HepG2 (cell line): ENCODE measurements at regions not wholly inside any gene's neighbourhood (a gene's known extent, or its start where the extent isn't known, plus 50 kb on each side); places are given as distances from the start of the nearest gene placed in this dataset.

ENCODE experiments used
- ATAC-seq: fragments of 200-7000 bp; cut with Tn5 transposase; 3 replicates; pipeline ENCODE4 v1.9.1; 2020; ENCODE audit warnings: mild to moderate bottlenecking, moderate library complexity
- BruUV-seq: library from RNA; stranded (reverse); fragments of 400-500 nt; replicated peaks from 2 replicates; lab custom pipeline; 2021; lab: Mats Ljungman, UMichigan
- CTCF ChIA-PET: fragments of 300-600 bp; formaldehyde crosslinking; extraction: SDS; loops from one replicate; lab custom pipeline; 2021; ENCODE audit warnings: low total read pairs, inconsistent platforms, low intra/inter-chr PET ratio; lab: Yijun Ruan, JAX
- POLR2A ChIA-PET: fragments of 350-600 bp; sonication (Branson Sonifier 250); formaldehyde crosslinking; loops from one replicate; lab custom pipeline; 2020; ENCODE audit warnings: antibody characterized with exemption, inconsistent platforms; lab: Yijun Ruan, JAX
- DNase-seq: peaks from one replicate; pipeline ENCODE4 v3.0.0-alpha.2; 2015; ENCODE audit warnings: low spot score
- FAIRE-seq: peaks from 3 replicates; lab custom pipeline; 2011; peaks lifted over from hg19 to GRCh38; lab: Jason Lieb, UNC
- H2AFZ ChIP-seq: one replicate; pipeline ENCODE4 v1.6.1; 2011; ENCODE audit warnings: low read length, inconsistent platforms
- H3K27ac ChIP-seq: fragments of 300-600 bp; 3 replicates; pipeline ENCODE4 v1.8.0; 2011; ENCODE audit warnings: mixed run types, mild to moderate bottlenecking, mixed read lengths, low read length, inconsistent platforms; ENCODE audit not compliant: insufficient read depth; ENCODE audit errors: extremely low read length
- H3K27me3 ChIP-seq, 2 experiments: fragments of 200-600 bp in 1 of 2; 2 replicates in 1 of 2; 3 replicates in 1 of 2; pipeline versions ENCODE4 v1.6.0 to v1.8.0; 2011; ENCODE audit warnings: low read length in 2 of 2, mild to moderate bottlenecking in 2 of 2, moderate library complexity in 2 of 2, inconsistent platforms in 1 of 2; ENCODE audit not compliant: insufficient read depth in 2 of 2, control insufficient read depth in 1 of 2
- H3K36me3 ChIP-seq, 2 experiments: fragments of 200-600 bp in 1 of 2; replicated peaks in 1 of 2; 2 replicates in 1 of 2; 3 replicates in 1 of 2; pipeline versions ENCODE4 v1.5.1 to v1.8.0; 2011; ENCODE audit warnings: low read length in 2 of 2, inconsistent platforms in 1 of 2; ENCODE audit not compliant: insufficient read depth in 2 of 2, control insufficient read depth in 1 of 2
- H3K4me1 ChIP-seq: 2 replicates; pipeline ENCODE4 v1.5.1; 2012; ENCODE audit warnings: low read length, inconsistent platforms; ENCODE audit not compliant: insufficient read depth
- H3K4me2 ChIP-seq: 2 replicates; pipeline ENCODE4 v1.6.0; 2011; ENCODE audit warnings: low read depth, low read length, inconsistent platforms
- H3K4me3 ChIP-seq, 3 experiments: fragments of 200-600 bp in 1 of 3; sonication (generic), shearing (Covaris generic) in 1 of 3; replicated peaks in 1 of 3; 2 replicates each; pipeline ENCODE4 v1.5.1; 2011 to 2016; ENCODE audit warnings: low read length in 3 of 3, inconsistent platforms in 2 of 3, low read depth in 2 of 3, mild to moderate bottlenecking in 2 of 3, control low read depth in 1 of 3, mixed read lengths in 1 of 3; ENCODE audit not compliant: insufficient read depth in 1 of 3
- H3K79me2 ChIP-seq: one replicate; pipeline ENCODE4 v1.6.1; 2011; ENCODE audit warnings: low read length, inconsistent platforms; ENCODE audit not compliant: insufficient read depth
- H3K9ac ChIP-seq: 2 replicates; pipeline ENCODE4 v1.6.0; 2011; ENCODE audit warnings: mild to moderate bottlenecking, low read depth, low read length, inconsistent platforms; ENCODE audit not compliant: insufficient read depth
- H3K9me3 ChIP-seq: 2 replicates; pipeline ENCODE4 v1.5.1; 2012; ENCODE audit warnings: mild to moderate bottlenecking, low read length
- H4K20me1 ChIP-seq: 2 replicates; pipeline ENCODE4 v1.6.0; 2011; ENCODE audit warnings: inconsistent platforms, mild to moderate bottlenecking, low read length, moderate library complexity; ENCODE audit not compliant: insufficient read depth
- ATF7 ChIP-seq, 2 experiments: fragments of 450-650 bp in 1 of 2; sonication (generic) in 1 of 2; formaldehyde crosslinking in 1 of 2; IDR thresholded peaks; 2 replicates each; pipeline versions ENCODE4 v1.4.0 to v1.6.1; 2016 to 2020; ENCODE audit warnings: antibody characterized with exemption in 1 of 2, mild to moderate bottlenecking in 1 of 2, missing genetic modification reagents in 1 of 2
- FOXO1 ChIP-seq: sonication (generic); formaldehyde crosslinking; IDR thresholded peaks from 2 replicates; pipeline ENCODE4 v1.4.0; 2020; ENCODE audit warnings: missing genetic modification reagents
- HMGXB3 ChIP-seq: sonication (generic); formaldehyde crosslinking; IDR thresholded peaks from 2 replicates; pipeline ENCODE4 v1.4.0; 2020; ENCODE audit warnings: missing genetic modification reagents, borderline replicate concordance
- ZNF274 ChIP-seq: sonication (generic); formaldehyde crosslinking; IDR thresholded peaks from 2 replicates; pipeline ENCODE4 v1.5.1; 2020; ENCODE audit warnings: mild to moderate bottlenecking, missing genetic modification reagents
- ZNF570 ChIP-seq: sonication (generic); formaldehyde crosslinking; IDR thresholded peaks from 2 replicates; pipeline ENCODE4 v1.4.0; 2020; ENCODE audit warnings: mild to moderate bottlenecking, missing genetic modification reagents, borderline replicate concordance
- WGBS: methylation state at CpG from one replicate; pipeline ENCODE4 v1.1.6; 2017; ENCODE audit warnings: low lambda C conversion rate; 5-methylcytosine and 5-hydroxymethylcytosine counted together
- in situ Hi-C: cut with HindIII; loops from 2 replicates; pipeline ENCODE4 v1.10.0; 2017; ENCODE audit warnings: low pct_unique_long_range_greater_than_20kb; ENCODE audit not compliant: extremely low pct_ligation_motif_present
- intact Hi-C: fragments of 100-400 bp; cut with micrococcal nuclease; formaldehyde crosslinking; loops from one replicate; pipeline ENCODE4 v1.10.0; 2022; ENCODE audit not compliant: unreplicated experiment

- no peak for FAIRE-seq
- Histone ChIP-seq H3K9ac (no peak overlapping the region), H3K27ac (no peak overlapping the region), H3K27me3 (no peaks in the 10 kb centered on the region), H3K36me3 (no peaks in the 10 kb centered on the region), H3K4me1 (no peaks in the 10 kb centered on the region), H4K20me1 (no peaks in the 10 kb centered on the region), H2AFZ (no peak overlapping the region), H3K9me3 (0 out of 2 replicates have a peak, but pooled peaks cover 5% of the 10 kb centered on the region), H3K4me3 (no peak overlapping the region), H3K4me2 (no peak overlapping the region), H3K79me2 (no peaks in the 10 kb centered on the region)
- intact Hi-C loops, result no loop called here
- TF ChIP-seq FOXO1 (CRISPR knock-in tag), result no peak
- TF ChIP-seq ZNF274 (CRISPR knock-in tag), result no peak
- TF ChIP-seq ZNF570 (CRISPR knock-in tag), result no peak
- TF ChIP-seq ATF7 (IDR thresholded peaks at IDR 0.05), result no peak
- TF ChIP-seq ATF7 (CRISPR knock-in tag; IDR thresholded peaks at IDR 0.05), result no peak
- TF ChIP-seq HMGXB3 (CRISPR knock-in tag), result no peak
- ATAC-seq, result no peak
- 5% methylated on average over 2 of the region's 2 CpGs for WGBS
- POLR2A ChIA-PET, result no interaction called here
- no TSS peak for BruUV-seq
- in situ Hi-C loops, result no loop called here
- DNase-seq, result no peak
- CTCF ChIA-PET, result no interaction called here
Measured at GRCh38 chr10:56146806-56147205, 214.3 kb downstream of the ZWINT start.
